ENCODE measurements at regions not wholly inside any gene's neighbourhood (a gene's known extent, or its start where the extent isn't known, plus 50 kb on each side); places are given as distances from the start of the nearest gene placed in this dataset.

- no peak for TF ChIP-seq FOXA1 (IDR thresholded peaks at IDR 0.05)
- no peak for TF ChIP-seq TARDBP (IDR thresholded peaks at IDR 0.05)
- no peak for TF ChIP-seq HDGF (IDR thresholded peaks at IDR 0.05; ENCODE audit: borderline replicate concordance)
- no peak for TF ChIP-seq SP1 (IDR thresholded peaks at IDR 0.05)
- no peak for TF ChIP-seq ARNT (IDR thresholded peaks at IDR 0.05)
These were observed 87.8 kb downstream of the RRM2 start for GRCh38 chr2:10210336-10210735.

All from HEK293T (cell line).